ENCODE measurements at regions not wholly inside any gene's neighbourhood (a gene's known extent, or its start where the extent isn't known, plus 50 kb on each side); places are given as distances from the start of the nearest gene placed in this dataset.

DNA sequence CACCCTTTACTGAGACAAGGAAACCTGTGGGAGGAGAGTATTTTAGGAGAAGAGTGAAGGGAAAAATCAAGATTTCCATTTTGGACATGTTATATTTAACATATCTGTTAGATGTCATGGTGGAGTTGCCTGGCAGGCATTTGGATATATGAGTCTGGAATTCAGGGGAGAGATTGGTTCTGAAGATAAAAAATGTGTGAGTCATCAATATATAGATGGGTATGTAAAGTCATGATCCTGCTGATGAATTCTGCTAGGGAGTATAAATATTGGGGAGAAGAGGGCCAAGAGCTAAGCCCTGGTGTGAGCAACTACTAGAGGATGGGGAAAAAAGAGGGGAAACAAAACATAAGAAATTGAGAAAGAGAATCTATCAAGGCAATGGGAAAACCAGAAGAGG lies 151.3 kb upstream of the SOX9 start:
- TF ChIP-seq CTCF (conservative IDR thresholded peaks at IDR 0.05; ENCODE audit: low read depth in 2 of 2) (no peak), POLR2AphosphoS5 (IDR thresholded peaks at IDR 0.05; ENCODE audit: low read depth) (no peak), EZH2 (IDR thresholded peaks at IDR 0.05; ENCODE audit: low read depth, unreplicated experiment) (no peak), ZNF114 (CRISPR knock-in tag; IDR thresholded peaks at IDR 0.05) (no peak), EZH2phosphoT487 (IDR thresholded peaks at IDR 0.05; ENCODE audit: unreplicated experiment) (no peak), CREB1 (CRISPR knock-in tag; IDR thresholded peaks at IDR 0.05; ENCODE audit: low read depth) (no peak), ZNF462 (CRISPR knock-in tag; IDR thresholded peaks at IDR 0.05) (no peak), ETS1 (IDR thresholded peaks at IDR 0.05) (no peak), JUNB (IDR thresholded peaks at IDR 0.05; ENCODE audit: unreplicated experiment) (no peak)
- TF ChIP-seq, protein P1, sequence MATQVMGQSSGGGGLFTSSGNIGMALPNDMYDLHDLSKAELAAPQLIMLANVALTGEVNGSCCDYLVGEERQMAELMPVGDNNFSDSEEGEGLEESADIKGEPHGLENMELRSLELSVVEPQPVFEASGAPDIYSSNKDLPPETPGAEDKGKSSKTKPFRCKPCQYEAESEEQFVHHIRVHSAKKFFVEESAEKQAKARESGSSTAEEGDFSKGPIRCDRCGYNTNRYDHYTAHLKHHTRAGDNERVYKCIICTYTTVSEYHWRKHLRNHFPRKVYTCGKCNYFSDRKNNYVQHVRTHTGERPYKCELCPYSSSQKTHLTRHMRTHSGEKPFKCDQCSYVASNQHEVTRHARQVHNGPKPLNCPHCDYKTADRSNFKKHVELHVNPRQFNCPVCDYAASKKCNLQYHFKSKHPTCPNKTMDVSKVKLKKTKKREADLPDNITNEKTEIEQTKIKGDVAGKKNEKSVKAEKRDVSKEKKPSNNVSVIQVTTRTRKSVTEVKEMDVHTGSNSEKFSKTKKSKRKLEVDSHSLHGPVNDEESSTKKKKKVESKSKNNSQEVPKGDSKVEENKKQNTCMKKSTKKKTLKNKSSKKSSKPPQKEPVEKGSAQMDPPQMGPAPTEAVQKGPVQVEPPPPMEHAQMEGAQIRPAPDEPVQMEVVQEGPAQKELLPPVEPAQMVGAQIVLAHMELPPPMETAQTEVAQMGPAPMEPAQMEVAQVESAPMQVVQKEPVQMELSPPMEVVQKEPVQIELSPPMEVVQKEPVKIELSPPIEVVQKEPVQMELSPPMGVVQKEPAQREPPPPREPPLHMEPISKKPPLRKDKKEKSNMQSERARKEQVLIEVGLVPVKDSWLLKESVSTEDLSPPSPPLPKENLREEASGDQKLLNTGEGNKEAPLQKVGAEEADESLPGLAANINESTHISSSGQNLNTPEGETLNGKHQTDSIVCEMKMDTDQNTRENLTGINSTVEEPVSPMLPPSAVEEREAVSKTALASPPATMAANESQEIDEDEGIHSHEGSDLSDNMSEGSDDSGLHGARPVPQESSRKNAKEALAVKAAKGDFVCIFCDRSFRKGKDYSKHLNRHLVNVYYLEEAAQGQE (IDR thresholded peaks at IDR 0.05; ENCODE audit: unreplicated experiment), result no peak

Data from GM23338 (cell line).